SIG-M5 treated with dmso at 0.1 percent for 504 hours (cell line): ENCODE measurements at regions not wholly inside any gene's neighbourhood (a gene's known extent, or its start where the extent isn't known, plus 50 kb on each side); places are given as distances from the start of the nearest gene placed in this dataset.

ENCODE experiments used
- DNase-seq: peaks from one replicate; lab custom pipeline; 2025; ENCODE audit not compliant: unreplicated experiment; lab: John Stamatoyannopoulos, UW

- DNase-seq = no peak
Observed at GRCh38 chr4:41883988-41884734, 51.1 kb upstream of the TMEM33 start.

GRCh38 chr4:41882625-41883347, 52.4 kb upstream of the TMEM33 start:
- DNase-seq = peak; percentile 36

GRCh38 chr4:41881981-41882624, 53.1 kb upstream of the TMEM33 start:
- no peak for DNase-seq

- DNase-seq = no peak
Observed at GRCh38 chr4:41880840-41881831, 54.1 kb upstream of the TMEM33 start.

DNA sequence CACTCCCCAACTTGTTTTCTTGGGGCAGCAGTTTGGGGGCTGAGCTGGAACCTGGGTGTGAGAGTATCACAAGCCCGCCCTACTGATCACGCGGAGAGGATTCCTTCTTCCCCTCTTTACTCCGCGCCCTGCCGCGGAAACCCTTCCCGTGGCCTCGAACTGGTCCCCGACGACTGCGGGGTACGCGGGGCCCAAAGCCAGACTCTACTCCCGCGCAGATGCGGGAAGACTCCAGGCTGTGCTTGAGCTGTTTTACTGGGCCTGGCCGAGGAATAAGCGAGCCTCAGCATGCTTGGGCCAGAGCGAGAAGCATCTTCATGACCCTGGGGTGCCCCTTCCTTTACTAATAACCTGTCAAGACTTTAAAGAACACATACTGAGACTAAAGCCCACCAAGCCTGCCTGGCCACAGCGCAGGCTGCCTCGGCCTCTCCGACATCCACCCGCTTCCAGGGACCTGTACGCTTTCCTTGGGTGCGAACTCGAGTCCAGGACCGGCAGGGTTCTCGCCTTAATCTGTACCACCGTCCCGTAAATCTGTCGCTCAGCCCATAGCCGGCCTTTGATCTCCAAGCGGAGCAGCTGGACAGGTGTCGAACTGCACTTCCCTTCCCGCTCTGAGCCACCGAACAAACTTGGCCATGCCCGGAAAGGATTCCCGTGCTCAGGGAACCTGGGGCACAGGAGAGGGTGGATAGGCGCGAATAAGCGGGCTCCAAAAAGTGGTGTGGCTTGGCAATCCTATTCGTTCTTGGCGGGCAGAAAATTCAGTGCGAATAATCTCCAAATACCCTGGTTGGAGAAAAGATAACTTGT, 55.0 kb upstream of the TMEM33 start:
- no peak for DNase-seq

- no peak for DNase-seq
Observed at GRCh38 chr4:41879552-41879951, 55.7 kb upstream of the TMEM33 start.

- DNase-seq = no peak
Observed at GRCh38 chr4:41878991-41879491, 56.2 kb upstream of the TMEM33 start.

GRCh38 chr4:41878170-41878969, 56.9 kb upstream of the TMEM33 start:
- DNase-seq = no peak

DNA sequence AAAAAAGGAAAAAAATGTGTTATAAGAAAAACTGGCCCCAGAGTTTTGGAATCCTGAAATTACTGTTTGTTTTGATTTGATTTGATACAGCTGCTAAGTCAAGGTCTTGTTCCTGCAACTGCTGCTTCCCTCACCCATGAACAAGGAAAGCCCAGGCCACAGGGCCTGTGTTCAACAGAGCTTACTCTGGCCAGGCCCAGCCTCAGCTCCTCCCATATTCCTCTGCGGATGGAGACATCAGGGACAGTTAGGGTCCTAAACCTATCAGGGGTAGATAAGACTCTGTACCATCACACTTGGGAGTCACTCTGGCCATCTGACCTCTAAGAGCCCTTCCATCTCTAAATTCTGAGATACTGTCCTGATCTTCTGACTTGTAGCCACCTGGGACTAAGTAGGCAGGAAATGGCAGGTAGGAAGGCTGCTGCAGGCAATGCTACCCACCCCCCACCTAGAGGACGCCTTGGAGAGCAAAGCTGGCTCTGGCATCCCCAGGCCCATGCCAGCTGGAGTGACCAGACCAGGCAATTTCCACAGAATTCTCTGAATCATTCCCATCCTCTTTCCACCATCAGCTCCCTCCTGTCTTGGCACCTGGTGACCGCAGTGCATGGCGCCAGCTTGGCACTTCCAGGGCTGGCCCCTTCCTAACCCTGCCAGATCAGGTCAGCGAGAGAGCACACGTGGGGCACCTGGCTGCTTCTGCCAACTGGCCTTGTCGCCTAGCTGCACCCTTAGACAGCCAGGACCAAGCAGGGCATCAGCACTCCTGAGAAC, 58.0 kb upstream of the TMEM33 start:
- no peak for DNase-seq

DNA sequence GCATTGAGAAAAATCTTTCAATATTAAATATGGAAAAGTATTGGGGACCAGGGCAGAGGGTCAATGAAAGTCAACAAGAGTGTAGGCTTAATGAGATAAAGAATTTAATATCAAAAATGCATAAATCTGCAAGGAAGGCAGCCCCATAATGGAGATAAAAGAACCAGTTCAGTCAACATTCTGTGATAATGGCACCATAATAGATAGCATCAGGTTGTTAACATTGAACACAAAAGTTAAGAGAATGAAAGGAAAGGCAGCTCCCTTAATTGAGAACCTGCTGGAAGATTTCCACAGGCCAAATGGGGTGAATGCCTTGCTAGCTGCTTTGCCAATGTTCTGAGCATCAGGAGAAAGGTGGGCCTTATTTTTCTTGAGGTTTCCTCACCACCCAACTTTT, 60.4 kb upstream of the TMEM33 start:
- no peak for DNase-seq

DNA sequence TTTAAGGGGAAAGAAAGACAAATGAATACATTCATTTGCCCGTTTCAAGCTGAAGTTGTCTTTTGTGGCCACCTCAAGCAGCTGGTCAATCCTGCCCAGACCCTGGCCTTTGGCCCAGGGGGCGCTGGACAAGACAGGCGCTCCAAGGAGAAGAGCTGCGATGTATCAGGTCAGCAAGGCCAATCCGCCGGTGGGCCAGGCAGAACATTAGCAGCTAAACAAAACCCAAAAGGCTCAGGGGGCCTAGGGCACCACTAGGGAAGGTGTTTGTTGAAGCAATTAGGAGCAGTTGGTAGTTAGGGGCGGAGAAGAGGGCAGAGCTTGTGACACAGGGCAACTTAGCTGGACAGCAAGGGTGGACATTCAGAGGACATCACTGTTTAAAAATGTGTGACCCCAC, 60.8 kb upstream of the TMEM33 start:
- no peak for DNase-seq

GRCh38 chr4:41873380-41874295, 61.6 kb upstream of the TMEM33 start:
- DNase-seq = no peak

GRCh38 chr4:41870035-41870434, 65.2 kb upstream of the TMEM33 start:
- no peak for DNase-seq

DNA sequence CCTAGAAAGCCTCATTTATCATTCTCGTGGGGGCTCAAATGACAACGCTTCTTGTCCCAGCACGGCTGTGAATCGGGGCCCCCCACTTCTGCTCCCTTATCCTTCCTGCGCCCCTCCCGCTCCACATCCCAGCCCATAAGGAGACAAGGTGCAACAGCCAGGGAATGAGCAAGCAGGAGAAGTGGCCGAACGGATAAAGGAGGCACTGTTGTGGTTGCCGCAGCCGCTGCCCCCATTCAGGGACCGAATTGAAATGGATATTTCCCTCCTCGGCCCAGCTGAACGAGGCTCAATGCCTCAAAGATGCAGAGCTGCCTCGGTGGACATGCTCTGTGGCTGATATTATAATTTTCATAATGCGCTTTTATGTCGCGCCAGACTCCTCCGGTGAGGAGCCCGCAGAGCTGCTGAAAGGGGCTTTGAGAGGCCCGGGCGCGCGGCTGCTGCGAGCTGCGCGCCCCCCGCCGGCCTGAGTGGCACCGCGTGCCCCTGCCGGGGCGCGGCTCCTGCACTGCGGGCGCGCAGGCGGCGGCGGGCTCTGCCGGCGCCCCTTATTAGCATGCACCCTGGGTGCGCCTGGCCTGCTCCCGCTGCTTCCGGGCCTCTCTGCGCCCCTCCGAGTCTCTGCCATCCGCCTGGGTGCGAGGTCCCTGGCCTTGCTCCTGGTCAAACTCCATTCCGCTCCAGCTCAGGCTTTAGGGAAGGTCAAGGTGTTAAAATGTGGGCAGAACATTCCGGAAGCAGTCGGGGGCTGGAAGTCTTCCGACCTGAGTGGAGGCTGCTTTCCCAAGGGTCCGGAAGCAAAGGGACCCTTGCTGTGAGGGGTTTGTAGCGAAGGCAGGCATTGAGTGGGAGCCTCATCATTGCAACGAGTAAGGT, 68.2 kb upstream of the TMEM33 start:
- DNase-seq = no peak

GRCh38 chr4:41865981-41866798, 69.0 kb upstream of the TMEM33 start:
- no peak for DNase-seq
